ENCODE measurements at regions not wholly inside any gene's neighbourhood (a gene's known extent, or its start where the extent isn't known, plus 50 kb on each side); places are given as distances from the start of the nearest gene placed in this dataset.

DNA sequence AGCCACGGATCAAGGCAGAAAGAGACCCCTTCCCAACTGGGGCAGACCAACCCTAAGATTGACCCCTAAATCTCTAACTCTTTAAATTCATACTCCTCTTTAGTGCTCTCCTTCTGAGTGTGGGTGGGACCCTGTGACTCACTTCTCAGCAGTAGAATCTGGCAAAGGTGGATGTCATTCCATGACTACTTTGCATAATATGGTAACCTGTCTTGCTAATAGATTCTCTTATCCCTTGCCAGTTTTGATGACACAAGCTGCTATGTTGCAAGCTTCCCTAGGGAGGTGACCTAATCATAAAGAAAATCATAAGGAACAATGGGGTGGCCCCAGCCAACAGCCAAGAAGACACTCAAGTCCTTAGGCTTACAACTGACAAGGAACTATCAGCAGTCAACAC lies 155.4 kb upstream of the VWC2 start:
- Histone ChIP-seq H3K27ac (ENCODE audit: low read depth, low read length) (no peak overlapping the region), H3K79me1 (ENCODE audit: low read length) (no peaks in the 10 kb centered on the region), H3K4me1 (ENCODE audit: control insufficient read depth, low read depth, low read length) (no peaks in the 10 kb centered on the region), H4K5ac (ENCODE audit: low read length) (no peak overlapping the region), H2BK15ac (replicated peaks; ENCODE audit: low read depth) (no peak overlapping the region), H4K8ac (ENCODE audit: low read depth, low read length) (no peak overlapping the region), H3K4me3 (ENCODE audit: low read length) (no peak overlapping the region), H3K4ac (ENCODE audit: low read depth, low read length) (no peak overlapping the region), H3K9ac (ENCODE audit: low read length) (no peak overlapping the region), H3K4me2 (ENCODE audit: low read length) (no peak overlapping the region), H2BK120ac (ENCODE audit: low read depth, low read length) (no peak overlapping the region), H2BK5ac (ENCODE audit: low read length) (no peak overlapping the region), H3K79me2 (ENCODE audit: control insufficient read depth, insufficient read depth, low read length) (no peaks in the 10 kb centered on the region), H3K23ac (ENCODE audit: low read length) (no peak overlapping the region), H3K56ac (ENCODE audit: low read length) (no peak overlapping the region), H3K27me3 (ENCODE audit: insufficient read depth, low read length, poor library complexity) (no peaks in the 10 kb centered on the region), H3K36me3 (ENCODE audit: control insufficient read depth, insufficient read depth, low read length) (no peaks in the 10 kb centered on the region), H2AK5ac (ENCODE audit: low read length) (no peak overlapping the region), H3K18ac (ENCODE audit: low read length) (no peak overlapping the region)
- DNase-seq: no peak
- WGBS (ENCODE audit: extremely low coverage, insufficient coverage, low lambda C conversion rate): no CpG with 5 or more reads among the region's 1 CpG

DNA sequence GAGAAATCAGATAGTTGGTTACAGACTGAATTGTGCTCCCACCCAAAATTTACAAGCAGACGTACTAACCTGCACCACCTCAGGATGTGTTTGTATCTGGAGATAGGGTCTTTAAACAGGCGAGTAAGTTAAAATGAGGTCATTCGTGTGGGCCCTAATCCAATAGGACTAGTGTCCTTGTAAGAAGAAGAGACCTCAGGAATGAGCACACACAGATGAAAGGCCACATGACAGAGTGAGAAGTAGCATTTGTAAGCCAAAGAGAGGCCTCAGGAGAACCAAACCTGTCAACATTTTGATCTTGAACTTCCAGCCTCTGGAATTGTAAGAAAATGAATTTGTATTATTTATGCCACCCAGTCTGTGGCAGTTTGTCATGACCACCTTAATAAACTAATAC lies 149.5 kb upstream of the VWC2 start:
- no peak overlapping the region for H2BK120ac ChIP-seq (ENCODE audit: low read depth, low read length)
- no CpG with 5 or more reads among the region's 3 CpGs for WGBS (ENCODE audit: extremely low coverage, insufficient coverage, low lambda C conversion rate)

DNA sequence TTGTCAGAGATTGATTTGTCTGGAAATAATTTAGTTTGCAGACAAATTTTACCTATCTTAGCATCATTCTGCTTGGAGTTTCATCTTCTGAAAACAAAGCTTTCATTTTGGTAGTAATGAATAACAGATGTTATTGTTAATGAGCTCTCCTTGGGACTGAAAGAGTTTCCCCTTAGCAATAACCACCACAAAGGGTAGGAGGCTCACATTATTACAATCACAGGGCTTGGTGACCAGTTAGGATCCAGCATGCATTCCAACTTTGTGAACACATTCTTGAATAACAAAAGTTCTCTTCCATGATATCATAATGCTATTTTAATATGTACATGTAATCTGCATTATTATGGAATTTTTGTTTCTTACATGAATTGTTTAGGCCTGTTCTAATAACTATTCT lies 148.8 kb upstream of the VWC2 start:
- H3K36me3 ChIP-seq (ENCODE audit: control insufficient read depth, insufficient read depth, low read length): no peaks in the 10 kb centered on the region
- no peaks in the 10 kb centered on the region for H3K79me1 ChIP-seq (ENCODE audit: low read length)
- no peak overlapping the region for H3K4me2 ChIP-seq (ENCODE audit: low read length)
- H3K18ac ChIP-seq (ENCODE audit: low read length): no peak overlapping the region
- no peak overlapping the region for H3K4ac ChIP-seq (ENCODE audit: low read depth, low read length)
- H3K4me3 ChIP-seq (ENCODE audit: low read length): no peak overlapping the region
- no peaks in the 10 kb centered on the region for H3K79me2 ChIP-seq (ENCODE audit: control insufficient read depth, insufficient read depth, low read length)
- H3K9ac ChIP-seq (ENCODE audit: low read length): no peak overlapping the region
- no peak overlapping the region for H2AK5ac ChIP-seq (ENCODE audit: low read length)
- no peaks in the 10 kb centered on the region for H3K4me1 ChIP-seq (ENCODE audit: control insufficient read depth, low read depth, low read length)
- no peak overlapping the region for H4K5ac ChIP-seq (ENCODE audit: low read length)
- no peak overlapping the region for H4K8ac ChIP-seq (ENCODE audit: low read depth, low read length)
- no peak overlapping the region for H2BK5ac ChIP-seq (ENCODE audit: low read length)
- H2BK15ac ChIP-seq (replicated peaks; ENCODE audit: low read depth): no peak overlapping the region
- H3K56ac ChIP-seq (ENCODE audit: low read length): no peak overlapping the region
- DNase-seq: no peak
- H3K27me3 ChIP-seq (ENCODE audit: insufficient read depth, low read length, poor library complexity): no peaks in the 10 kb centered on the region
- no peak overlapping the region for H3K23ac ChIP-seq (ENCODE audit: low read length)
- H2BK120ac ChIP-seq (ENCODE audit: low read depth, low read length): no peak overlapping the region
- H3K27ac ChIP-seq (ENCODE audit: low read depth, low read length): no peak overlapping the region

More for the DNA sequence above, 149.5 kb upstream of the VWC2 start:
- Histone ChIP-seq H2BK5ac (ENCODE audit: low read length) (no peak overlapping the region), H3K18ac (ENCODE audit: low read length) (no peak overlapping the region), H3K36me3 (ENCODE audit: control insufficient read depth, insufficient read depth, low read length) (no peaks in the 10 kb centered on the region), H3K4me3 (ENCODE audit: low read length) (no peak overlapping the region), H3K79me1 (ENCODE audit: low read length) (no peaks in the 10 kb centered on the region), H3K4me2 (ENCODE audit: low read length) (no peak overlapping the region), H3K4ac (ENCODE audit: low read depth, low read length) (no peak overlapping the region), H2AK5ac (ENCODE audit: low read length) (no peak overlapping the region), H3K79me2 (ENCODE audit: control insufficient read depth, insufficient read depth, low read length) (no peaks in the 10 kb centered on the region), H2BK15ac (replicated peaks; ENCODE audit: low read depth) (no peak overlapping the region), H3K27ac (ENCODE audit: low read depth, low read length) (no peak overlapping the region), H4K5ac (ENCODE audit: low read length) (no peak overlapping the region), H3K56ac (ENCODE audit: low read length) (no peak overlapping the region), H3K4me1 (ENCODE audit: control insufficient read depth, low read depth, low read length) (no peaks in the 10 kb centered on the region), H3K9ac (ENCODE audit: low read length) (no peak overlapping the region), H3K23ac (ENCODE audit: low read length) (no peak overlapping the region), H3K27me3 (ENCODE audit: insufficient read depth, low read length, poor library complexity) (no peaks in the 10 kb centered on the region), H4K8ac (ENCODE audit: low read depth, low read length) (no peak overlapping the region)
- no peak for DNase-seq

DNA sequence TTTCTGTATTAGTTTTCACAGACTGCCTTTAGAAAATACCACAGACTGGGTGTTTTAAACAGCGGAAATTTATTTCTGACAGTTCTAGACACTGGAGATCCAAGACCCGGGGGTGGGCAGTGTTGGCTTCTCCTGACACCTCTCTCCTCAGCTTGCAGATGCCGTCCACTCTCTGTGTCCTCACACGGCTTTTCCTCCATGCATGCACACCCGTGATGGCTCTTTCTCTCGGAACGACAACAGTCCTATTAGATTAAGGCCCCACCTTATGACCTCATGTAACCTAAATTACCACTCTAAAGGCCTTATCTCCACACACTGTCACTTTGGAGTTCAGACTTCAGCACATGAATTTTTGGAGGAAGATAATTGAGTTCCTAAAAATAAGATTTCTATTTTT lies 142.9 kb upstream of the VWC2 start:
- Histone ChIP-seq H3K56ac (ENCODE audit: low read length) (no peak overlapping the region), H3K79me2 (ENCODE audit: control insufficient read depth, insufficient read depth, low read length) (no peaks in the 10 kb centered on the region), H3K27me3 (ENCODE audit: insufficient read depth, low read length, poor library complexity) (no peaks in the 10 kb centered on the region), H3K36me3 (ENCODE audit: control insufficient read depth, insufficient read depth, low read length) (no peaks in the 10 kb centered on the region), H3K9ac (ENCODE audit: low read length) (no peak overlapping the region), H3K4ac (ENCODE audit: low read depth, low read length) (no peak overlapping the region), H3K27ac (ENCODE audit: low read depth, low read length) (no peak overlapping the region), H4K8ac (ENCODE audit: low read depth, low read length) (no peak overlapping the region), H2BK120ac (ENCODE audit: low read depth, low read length) (no peak overlapping the region), H3K23ac (ENCODE audit: low read length) (no peak overlapping the region), H3K4me3 (ENCODE audit: low read length) (no peak overlapping the region), H3K4me1 (ENCODE audit: control insufficient read depth, low read depth, low read length) (no peaks in the 10 kb centered on the region), H2AK5ac (ENCODE audit: low read length) (no peak overlapping the region), H3K4me2 (ENCODE audit: low read length) (no peak overlapping the region), H4K5ac (ENCODE audit: low read length) (no peak overlapping the region), H3K79me1 (ENCODE audit: low read length) (no peaks in the 10 kb centered on the region), H2BK15ac (replicated peaks; ENCODE audit: low read depth) (no peak overlapping the region), H2BK5ac (ENCODE audit: low read length) (no peak overlapping the region), H3K18ac (ENCODE audit: low read length) (no peak overlapping the region)
- no peak for DNase-seq
- no CpG with 5 or more reads among the region's 7 CpGs for WGBS (ENCODE audit: extremely low coverage, insufficient coverage, low lambda C conversion rate)

DNA sequence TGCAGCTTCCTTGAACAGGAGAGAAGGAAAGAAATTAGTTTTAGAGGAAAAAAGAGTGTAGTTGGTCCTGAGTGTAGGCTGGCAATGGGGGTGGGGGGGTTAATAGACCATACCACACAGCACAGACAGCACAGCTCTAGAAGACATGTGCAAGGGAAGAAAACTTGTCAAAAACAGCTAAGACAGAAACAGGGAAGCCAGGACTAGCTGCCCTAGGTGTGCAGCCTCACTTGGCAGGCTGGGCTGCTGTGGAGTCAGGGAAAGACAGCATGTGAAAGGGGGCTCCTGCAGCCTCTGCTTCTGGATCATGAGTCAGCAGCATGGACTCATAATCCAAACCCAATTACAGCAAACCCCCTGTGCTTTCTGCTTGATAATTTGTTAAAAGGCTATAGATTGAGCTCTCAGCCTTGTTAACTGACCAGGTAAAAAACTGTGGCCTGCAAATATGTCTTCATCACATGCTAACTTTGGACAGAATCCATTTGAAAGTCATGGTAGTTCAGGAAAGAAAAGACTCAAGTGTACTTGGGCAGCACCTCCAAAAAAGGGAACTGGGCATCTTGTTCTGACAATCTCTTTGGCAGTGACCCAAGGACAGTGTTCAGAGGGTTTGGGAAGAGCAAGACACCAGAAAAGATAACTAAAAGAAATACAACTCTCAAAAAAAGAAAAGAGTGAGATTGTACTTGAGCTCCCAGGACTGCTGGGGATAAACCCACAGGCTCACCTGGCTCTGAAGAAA lies 142.2 kb upstream of the VWC2 start:
- H3K18ac ChIP-seq (ENCODE audit: low read length): no peak overlapping the region
- H3K79me1 ChIP-seq (ENCODE audit: low read length): no peaks in the 10 kb centered on the region
- no peak overlapping the region for H2BK120ac ChIP-seq (ENCODE audit: low read depth, low read length)
- H4K8ac ChIP-seq (ENCODE audit: low read depth, low read length): no peak overlapping the region
- no peak overlapping the region for H3K27ac ChIP-seq (ENCODE audit: low read depth, low read length)
- no peak overlapping the region for H4K5ac ChIP-seq (ENCODE audit: low read length)
- no peak overlapping the region for H2AK5ac ChIP-seq (ENCODE audit: low read length)
- H3K9ac ChIP-seq (ENCODE audit: low read length): no peak overlapping the region
- no peaks in the 10 kb centered on the region for H3K79me2 ChIP-seq (ENCODE audit: control insufficient read depth, insufficient read depth, low read length)
- no peak overlapping the region for H3K4me3 ChIP-seq (ENCODE audit: low read length)
- no peak for DNase-seq
- no peak overlapping the region for H3K23ac ChIP-seq (ENCODE audit: low read length)
- H3K36me3 ChIP-seq (ENCODE audit: control insufficient read depth, insufficient read depth, low read length): no peaks in the 10 kb centered on the region
- H3K4me1 ChIP-seq (ENCODE audit: control insufficient read depth, low read depth, low read length): no peaks in the 10 kb centered on the region
- H2BK5ac ChIP-seq (ENCODE audit: low read length): no peak overlapping the region
- no peaks in the 10 kb centered on the region for H3K27me3 ChIP-seq (ENCODE audit: insufficient read depth, low read length, poor library complexity)
- no peak overlapping the region for H3K4ac ChIP-seq (ENCODE audit: low read depth, low read length)
- no peak overlapping the region for H3K56ac ChIP-seq (ENCODE audit: low read length)
- no peak overlapping the region for H3K4me2 ChIP-seq (ENCODE audit: low read length)
- no peak overlapping the region for H2BK15ac ChIP-seq (replicated peaks; ENCODE audit: low read depth)

DNA sequence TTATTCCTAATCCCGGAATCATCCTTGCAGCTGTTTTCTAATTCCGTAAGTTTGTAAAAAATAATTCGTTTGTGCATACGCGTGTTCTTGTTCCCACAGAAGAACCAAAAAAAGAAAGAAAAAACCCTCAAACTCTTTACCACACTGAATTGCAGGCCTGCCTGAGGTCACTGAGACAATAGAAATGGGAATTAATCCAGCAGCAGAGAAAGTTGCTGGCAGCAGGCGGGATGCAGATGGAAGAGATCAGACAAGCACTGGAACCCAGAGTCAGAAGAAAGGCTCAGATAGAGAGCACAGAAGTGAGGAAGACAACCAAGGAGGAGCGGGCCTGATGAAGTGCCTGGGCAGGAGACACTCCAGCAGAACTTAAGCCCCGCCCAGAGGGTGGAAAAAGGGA lies 141.5 kb upstream of the VWC2 start:
- Histone ChIP-seq H3K4me3 (ENCODE audit: low read length) (no peak overlapping the region), H3K27ac (ENCODE audit: low read depth, low read length) (no peak overlapping the region), H3K36me3 (ENCODE audit: control insufficient read depth, insufficient read depth, low read length) (no peaks in the 10 kb centered on the region), H3K9ac (ENCODE audit: low read length) (no peak overlapping the region), H2BK5ac (ENCODE audit: low read length) (no peak overlapping the region), H3K27me3 (ENCODE audit: insufficient read depth, low read length, poor library complexity) (no peaks in the 10 kb centered on the region), H2BK15ac (replicated peaks; ENCODE audit: low read depth) (no peak overlapping the region), H2BK120ac (ENCODE audit: low read depth, low read length) (no peak overlapping the region), H3K23ac (ENCODE audit: low read length) (no peak overlapping the region), H2AK5ac (ENCODE audit: low read length) (no peak overlapping the region), H3K56ac (ENCODE audit: low read length) (no peak overlapping the region), H4K5ac (ENCODE audit: low read length) (no peak overlapping the region), H3K4me2 (ENCODE audit: low read length) (no peak overlapping the region), H4K8ac (ENCODE audit: low read depth, low read length) (no peak overlapping the region), H3K4ac (ENCODE audit: low read depth, low read length) (no peak overlapping the region), H3K18ac (ENCODE audit: low read length) (no peak overlapping the region), H3K79me2 (ENCODE audit: control insufficient read depth, insufficient read depth, low read length) (no peaks in the 10 kb centered on the region), H3K4me1 (ENCODE audit: control insufficient read depth, low read depth, low read length) (no peaks in the 10 kb centered on the region), H3K79me1 (ENCODE audit: low read length) (no peaks in the 10 kb centered on the region)
- WGBS (ENCODE audit: extremely low coverage, insufficient coverage, low lambda C conversion rate): no CpG with 5 or more reads among the region's 8 CpGs
- no peak for DNase-seq

Measured in mesendoderm (in vitro differentiated cells).